SK-N-MC (cell line): ENCODE measurements at regions not wholly inside any gene's neighbourhood (a gene's known extent, or its start where the extent isn't known, plus 50 kb on each side); places are given as distances from the start of the nearest gene placed in this dataset.
"Not testable (repeated sequence)": the region's sequence is repeated elsewhere in the genome, so short reads cannot be mapped to it uniquely, and the experiment has no call there.

Experiments used
- DNase-seq: peaks from one replicate; pipeline ENCODE4 v3.0.0-alpha.2; 2011; ENCODE audit warnings: low read depth, low spot score
- H3K27ac ChIP-seq: fragments of 200-600 bp; sonication (generic); 2 replicates; pipeline ENCODE4 v1.5.1; 2016; ENCODE audit warnings: mixed run types
- H3K36me3 ChIP-seq: fragments of 200-600 bp; sonication (generic); 2 replicates; pipeline ENCODE4 v1.6.1; 2017; ENCODE audit warnings: antibody characterized with exemption, low read length, mixed read lengths; ENCODE audit not compliant: insufficient read depth
- H3K4me3 ChIP-seq: fragments of 200-600 bp; sonication (generic); 2 replicates; pipeline ENCODE4 v1.5.1; 2016
- H3K9ac ChIP-seq: fragments of 200-600 bp; sonication (generic); 2 replicates; pipeline ENCODE4 v1.8.0; 2017; ENCODE audit warnings: mixed run types, mixed read lengths; ENCODE audit not compliant: insufficient read length
- H3K9me3 ChIP-seq: fragments of 200-600 bp; sonication (generic); 2 replicates; pipeline ENCODE4 v1.6.1; 2017; ENCODE audit warnings: low read depth, mild to moderate bottlenecking, antibody characterized with exemption, low read length, moderate library complexity, mixed read lengths
- EZH2 ChIP-seq: fragments of 200-600 bp; sonication (generic); IDR thresholded peaks from one replicate; pipeline ENCODE4 v1.6.1; 2017; ENCODE audit warnings: antibody characterized with exemption
- FOXP2 ChIP-seq: optimal IDR thresholded peaks from 2 replicates; pipeline ENCODE3; 2011; ENCODE audit warnings: mild to moderate bottlenecking, moderate library complexity; ENCODE audit not compliant: insufficient read depth; ENCODE audit errors: extremely low read length, control extremely low read depth
- POLR2AphosphoS5 ChIP-seq: IDR thresholded peaks from 2 replicates; pipeline ENCODE4 v1.6.1; 2012; ENCODE audit warnings: mild to moderate bottlenecking, low read depth, low read length, borderline replicate concordance

DNA sequence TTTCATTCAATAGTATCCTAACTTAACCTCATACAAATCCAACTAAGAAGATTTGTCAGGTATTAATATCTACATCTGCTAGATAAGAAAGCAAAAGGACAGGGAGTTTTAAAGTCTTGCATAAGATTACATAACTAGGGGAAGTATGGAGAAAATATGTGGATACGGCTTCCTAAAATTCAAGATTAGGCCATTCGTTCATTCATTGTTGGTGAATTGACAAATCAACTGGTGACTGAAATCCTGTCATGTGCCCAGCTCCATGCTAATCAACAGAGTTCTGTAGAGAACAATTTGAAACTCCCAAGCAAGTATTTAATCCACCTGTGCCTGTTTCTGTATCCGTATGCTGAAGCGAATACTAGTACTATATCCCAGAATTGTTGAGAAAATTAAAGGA is 260.9 kb upstream of the USP15 start:
- Histone ChIP-seq H3K4me3 (no peak overlapping the region), H3K27ac (no peak overlapping the region), H3K9ac (no peak overlapping the region), H3K9me3 (no peaks in the 10 kb centered on the region), H3K36me3 (no peaks in the 10 kb centered on the region)
- TF ChIP-seq FOXP2: no peak
- no peak for TF ChIP-seq EZH2
- TF ChIP-seq POLR2AphosphoS5: no peak
- DNase-seq: no peak

DNA sequence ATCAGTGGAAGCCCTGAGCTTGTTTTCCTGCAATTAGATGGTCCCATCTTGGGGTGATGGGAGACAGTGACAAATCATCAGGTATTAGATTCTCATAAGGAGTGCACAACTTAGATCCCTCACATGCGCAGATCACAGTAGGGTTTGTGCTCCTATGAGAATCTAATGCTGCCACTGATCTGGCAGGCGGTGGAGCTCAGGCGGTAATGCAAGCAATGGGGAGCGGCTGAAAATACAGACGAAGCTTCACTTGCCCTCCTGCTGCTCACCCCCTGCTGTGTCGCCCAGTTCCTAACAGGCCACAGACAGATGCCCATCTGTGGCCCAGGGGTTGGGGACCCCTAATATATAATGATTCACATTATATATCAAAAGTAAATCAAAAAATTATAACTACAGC is 258.8 kb upstream of the USP15 start:
- no peak overlapping the region for H3K9ac ChIP-seq
- no peaks in the 10 kb centered on the region for H3K9me3 ChIP-seq
- DNase-seq: no peak
- H3K36me3 ChIP-seq: no peaks in the 10 kb centered on the region
- no peak overlapping the region for H3K4me3 ChIP-seq
- no peak overlapping the region for H3K27ac ChIP-seq
- TF ChIP-seq POLR2AphosphoS5 (no peak), FOXP2 (no peak), EZH2 (no peak)

DNA sequence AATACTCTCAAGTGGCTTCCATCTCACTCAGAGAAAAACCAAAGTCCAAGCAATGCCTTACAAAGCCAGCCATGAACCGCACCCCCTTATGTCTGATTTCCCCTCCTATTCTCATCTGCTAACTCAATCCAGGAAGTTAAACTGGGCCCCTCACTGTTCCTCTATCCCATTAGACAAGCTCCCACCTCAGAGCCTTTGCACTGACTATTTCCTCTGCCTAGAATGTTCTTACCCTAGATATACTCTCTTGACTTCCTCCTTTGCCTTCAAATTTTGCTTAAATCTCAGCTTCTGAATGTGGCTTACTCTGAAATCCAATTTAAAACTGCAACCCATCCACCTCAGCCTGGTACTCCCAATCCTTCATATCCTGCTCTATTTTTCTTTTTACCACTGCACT is 257.0 kb upstream of the USP15 start:
- Histone ChIP-seq H3K9ac (no peak overlapping the region), H3K9me3 (no peaks in the 10 kb centered on the region), H3K4me3 (no peak overlapping the region), H3K27ac (no peak overlapping the region), H3K36me3 (no peaks in the 10 kb centered on the region)
- no peak for DNase-seq
- no peak for TF ChIP-seq EZH2
- TF ChIP-seq FOXP2: no peak
- TF ChIP-seq POLR2AphosphoS5: no peak

DNA sequence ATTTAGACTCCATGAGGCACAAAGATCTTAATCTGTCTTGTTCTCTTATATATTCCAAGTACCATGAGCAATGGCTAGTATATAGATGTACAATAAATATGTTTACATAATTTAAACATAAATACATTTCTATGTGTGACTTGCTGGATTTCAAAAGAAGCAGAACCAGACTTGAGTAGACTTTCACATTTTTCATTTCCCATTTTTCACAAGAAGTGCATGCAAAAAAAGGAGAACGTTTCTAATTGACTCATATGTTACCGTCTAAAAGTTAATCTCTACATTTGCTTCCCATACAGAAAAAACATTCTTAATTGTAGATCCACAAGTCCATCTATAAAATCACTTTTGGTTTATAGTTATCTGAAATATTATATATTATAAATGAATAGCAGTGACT is 256.5 kb upstream of the USP15 start:
- Histone ChIP-seq H3K36me3 (no peaks in the 10 kb centered on the region), H3K9ac (no peak overlapping the region), H3K4me3 (no peak overlapping the region), H3K9me3 (no peaks in the 10 kb centered on the region), H3K27ac (no peak overlapping the region)
- TF ChIP-seq FOXP2 (no peak), POLR2AphosphoS5 (no peak), EZH2 (no peak)
- no peak for DNase-seq

DNA sequence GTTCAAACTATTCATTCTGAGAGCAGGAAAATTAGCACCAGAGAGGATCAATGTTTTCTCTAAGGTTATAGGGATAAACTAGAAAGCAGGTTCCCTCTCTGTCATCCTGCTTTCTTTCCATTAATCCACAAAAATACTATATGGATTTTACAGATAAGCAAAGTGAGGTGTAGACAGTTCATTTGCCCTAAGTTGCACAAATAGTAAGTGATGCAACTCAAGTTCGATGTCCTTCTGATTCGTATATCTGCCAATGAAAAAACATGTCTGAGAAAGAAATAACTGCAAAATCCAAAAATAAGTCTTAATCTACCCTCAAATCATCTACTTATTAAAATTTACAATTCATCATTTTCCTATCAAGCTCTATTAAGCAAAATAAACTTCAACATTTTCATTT is 254.6 kb upstream of the USP15 start:
- TF ChIP-seq POLR2AphosphoS5: no peak
- no peak for TF ChIP-seq FOXP2
- TF ChIP-seq EZH2: no peak
- 0 out of 2 replicates have a peak overlapping the region, but pooled peaks have one; percentile 28 for H3K27ac ChIP-seq
- DNase-seq: no peak
- no peaks in the 10 kb centered on the region for H3K9me3 ChIP-seq
- no peak overlapping the region for H3K4me3 ChIP-seq
- H3K9ac ChIP-seq: peak overlapping the region; percentile 3
- H3K36me3 ChIP-seq: no peaks in the 10 kb centered on the region

DNA sequence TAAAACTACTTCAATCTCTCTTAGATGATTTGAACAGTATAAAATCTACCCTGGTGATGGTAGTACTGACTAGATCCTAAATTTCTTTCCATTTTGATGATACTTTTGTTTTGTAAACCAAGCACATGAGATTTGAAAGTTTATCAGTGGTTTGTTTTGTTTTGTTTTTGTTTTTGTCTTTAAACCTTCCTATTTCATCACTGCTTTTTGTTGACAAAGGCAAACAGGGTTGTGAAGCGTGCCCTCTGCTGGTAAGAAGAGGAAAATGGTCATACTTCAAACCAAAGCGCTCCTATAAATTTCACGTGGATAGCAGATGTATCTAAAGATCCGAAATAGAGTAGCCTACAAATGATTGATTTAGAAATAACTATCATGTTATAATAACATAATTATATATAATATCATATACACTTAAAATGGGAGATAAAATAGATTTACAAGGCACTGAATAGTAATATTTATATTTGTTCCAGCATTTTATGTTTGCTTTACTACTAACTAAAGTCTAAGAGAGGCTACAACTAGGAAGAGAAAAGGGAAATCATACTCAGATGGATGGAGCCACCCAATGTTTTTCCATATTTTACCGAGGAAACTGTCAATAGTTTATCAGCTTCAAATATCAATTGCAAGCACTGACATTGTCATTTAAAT is 254.0 kb upstream of the USP15 start:
- TF ChIP-seq POLR2AphosphoS5 (no peak), EZH2 (no peak), FOXP2 (no peak)
- H3K27ac ChIP-seq: 0 out of 2 replicates have a peak overlapping the region, but pooled peaks have one; percentile 28
- no peaks in the 10 kb centered on the region for H3K36me3 ChIP-seq
- H3K9me3 ChIP-seq: no peaks in the 10 kb centered on the region
- peak; percentile 37 for DNase-seq
- H3K4me3 ChIP-seq: no peak overlapping the region
- H3K9ac ChIP-seq: peak overlapping the region; percentile 3

DNA sequence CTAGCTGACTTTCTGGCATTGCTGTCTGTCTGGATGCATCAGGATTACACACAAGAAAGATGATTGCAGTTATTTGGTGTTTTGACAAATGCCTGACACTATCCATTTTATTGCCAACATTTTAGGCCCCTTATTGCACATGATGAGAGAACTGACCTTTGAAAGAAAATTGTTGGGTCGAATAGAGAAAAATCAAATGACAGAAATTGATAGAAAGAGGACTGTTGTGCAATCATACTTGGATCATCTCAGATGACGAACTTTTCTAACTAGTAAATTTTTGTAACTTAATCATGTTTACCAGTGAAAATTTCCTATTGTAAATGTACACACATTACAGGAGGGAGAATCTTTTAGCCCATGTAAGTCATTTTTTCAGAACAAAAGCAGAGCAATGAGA is 251.5 kb upstream of the USP15 start:
- Histone ChIP-seq H3K9me3 (no peaks in the 10 kb centered on the region), H3K36me3 (no peaks in the 10 kb centered on the region), H3K9ac (no peak overlapping the region), H3K4me3 (no peak overlapping the region), H3K27ac (no peak overlapping the region)
- no peak for DNase-seq
- TF ChIP-seq EZH2 (no peak), FOXP2 (no peak), POLR2AphosphoS5 (no peak)

DNA sequence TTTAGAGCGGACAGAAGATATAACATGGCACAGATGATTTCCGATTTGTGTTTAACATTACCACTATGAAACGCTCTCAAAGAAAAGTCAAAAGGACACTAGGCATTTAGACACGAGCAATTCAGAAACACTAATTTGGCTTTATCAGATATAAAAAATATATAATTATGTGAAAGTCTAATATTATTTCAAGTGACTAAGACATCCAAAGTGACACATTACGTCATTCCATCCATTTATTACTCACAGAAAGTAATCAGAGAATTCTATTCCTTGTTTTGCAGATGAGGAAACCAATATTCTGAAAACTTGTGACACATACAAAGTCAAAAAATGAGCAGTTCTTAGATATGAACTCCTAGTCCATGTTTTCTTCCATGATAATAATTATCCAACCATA is 250.8 kb upstream of the USP15 start:
- TF ChIP-seq EZH2 (no peak), FOXP2 (no peak), POLR2AphosphoS5 (no peak)
- no peaks in the 10 kb centered on the region for H3K9me3 ChIP-seq
- H3K4me3 ChIP-seq: no peak overlapping the region
- H3K36me3 ChIP-seq: no peaks in the 10 kb centered on the region
- H3K27ac ChIP-seq: no peak overlapping the region
- no peak for DNase-seq
- no peak overlapping the region for H3K9ac ChIP-seq

DNA sequence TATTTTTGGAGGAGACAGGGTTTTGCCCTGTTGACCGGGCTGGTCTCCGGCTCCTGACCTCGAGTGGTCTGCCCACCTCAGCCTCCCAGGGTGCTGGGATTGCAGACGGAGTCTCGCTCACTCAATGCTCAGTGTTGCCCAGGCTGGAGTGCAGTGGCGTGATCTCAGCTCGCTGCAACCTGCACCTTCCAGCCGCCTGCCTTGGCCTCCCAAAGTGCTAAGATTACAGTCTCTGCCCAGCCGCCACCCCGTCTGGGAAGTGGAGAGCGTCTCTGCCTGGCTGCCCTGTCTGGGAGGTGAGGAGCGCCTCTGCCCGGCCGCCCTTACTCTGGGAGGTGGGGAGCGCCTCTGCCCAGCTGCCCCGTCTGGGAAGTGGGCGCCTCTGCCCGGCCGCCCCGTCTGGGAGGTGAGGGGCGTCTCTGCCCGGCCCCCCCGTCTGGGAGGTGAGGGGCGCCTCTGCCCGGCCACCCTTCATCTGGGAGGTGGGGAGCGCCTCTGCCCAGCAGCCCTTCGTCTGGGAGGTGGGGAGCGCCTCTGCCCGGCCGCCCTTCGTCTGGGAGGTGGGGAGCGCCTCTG is 249.8 kb upstream of the USP15 start:
- not testable (repeated sequence) for H3K36me3 ChIP-seq, H3K9me3 ChIP-seq, H3K4me3 ChIP-seq, H3K27ac ChIP-seq, DNase-seq, H3K9ac ChIP-seq

DNA sequence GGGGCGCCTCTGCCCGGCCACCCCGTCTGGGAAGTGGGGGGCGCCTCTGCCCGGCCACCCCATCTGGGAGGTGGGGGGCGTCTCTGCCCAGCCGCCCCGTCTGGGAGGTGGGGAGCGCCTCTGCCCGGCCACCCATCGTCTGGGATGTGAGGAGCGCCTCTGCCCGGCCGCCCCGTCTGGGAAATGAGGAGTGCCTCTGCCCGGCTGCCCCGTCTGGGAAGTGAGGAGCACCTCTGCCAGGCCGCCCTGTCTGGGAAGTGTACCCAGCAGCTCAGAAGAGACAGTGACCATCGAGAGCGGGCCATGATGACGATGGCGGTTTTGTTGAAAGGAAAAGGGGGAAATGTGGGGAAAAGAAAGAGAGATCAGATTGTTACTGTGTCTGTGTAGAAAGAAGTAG is 249.2 kb upstream of the USP15 start:
- DNase-seq, H3K36me3 ChIP-seq, H3K9me3 ChIP-seq: not testable (repeated sequence)

More for the DNA sequence above, 249.2 kb upstream of the USP15 start:
- not testable (repeated sequence) for H3K4me3 ChIP-seq, H3K9ac ChIP-seq, H3K27ac ChIP-seq
